ENCODE measurements at regions not wholly inside any gene's neighbourhood (a gene's known extent, or its start where the extent isn't known, plus 50 kb on each side); places are given as distances from the start of the nearest gene placed in this dataset.

DNA sequence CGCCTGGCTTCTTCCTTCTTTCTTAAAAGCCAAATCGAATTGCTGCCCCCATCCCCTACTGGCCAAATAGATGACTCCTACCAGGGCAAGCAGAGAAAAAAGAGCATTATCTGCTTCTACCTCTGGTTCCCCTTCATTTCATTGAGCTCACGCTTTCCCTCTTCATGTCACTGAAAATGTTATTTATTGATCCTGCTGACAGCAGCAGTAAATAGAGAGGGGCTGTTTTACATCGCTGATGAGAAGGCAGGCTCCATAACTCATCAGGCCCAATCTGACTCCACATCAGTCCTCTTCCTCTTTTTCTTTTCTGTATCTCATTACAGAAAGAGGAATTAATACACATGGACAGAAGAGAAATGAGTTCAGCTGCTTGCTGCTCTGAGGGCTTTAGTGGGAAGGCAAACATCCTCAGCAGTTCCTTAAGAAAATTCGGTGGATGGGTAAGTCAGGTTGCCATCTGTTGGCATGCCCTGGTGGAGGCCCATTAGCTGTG is 904.1 kb downstream of the KCNMA1 start:
- TF ChIP-seq CTCF (IDR thresholded peaks at IDR 0.05) (no peak), POLR2A (IDR thresholded peaks at IDR 0.05) (no peak)
